Right ventricle myocardium inferior (tissue), 1 donor: ENCODE measurements at regions not wholly inside any gene's neighbourhood (a gene's known extent, or its start where the extent isn't known, plus 50 kb on each side); places are given as distances from the start of the nearest gene placed in this dataset.

Experiments
- ATAC-seq: fragments of 200-7000 bp; cut with Tn5 transposase; one replicate; pipeline ENCODE4 v1.9.1; 2020; ENCODE audit warnings: mild to moderate bottlenecking, moderate library complexity
- DNase-seq: peaks from one replicate; pipeline ENCODE4 v3.0.0; 2021; ENCODE audit errors: missing footprints
- intact Hi-C: fragments of 100-400 bp; cut with DNase I; formaldehyde crosslinking; loops from one replicate; pipeline ENCODE4 v1.11.0; 2022
- donor health status: DM: no; HTN: yes; CAD: no; lungs with severe emphysema.

- DNase-seq (no peak), ATAC-seq (no peak)
- intact Hi-C loops = no loop called here
Measured at GRCh38 chr3:194928831-194929577, 243.3 kb downstream of the FAM43A start.

- intact Hi-C loops = no loop called here
- ATAC-seq (no peak), DNase-seq (no peak)
Measured at GRCh38 chr3:194929578-194929960, 243.9 kb downstream of the FAM43A start.

GRCh38 chr3:194930377-194931204, 244.9 kb downstream of the FAM43A start:
- DNase-seq (no peak), ATAC-seq (peak; percentile 78)
- intact Hi-C loops = loop anchor here (5.0 kb wide), 3 partner anchors 48 to 243 kb away; partner anchors contain the start of gene FAM43A

- intact Hi-C loops = loop anchor here (5.0 kb wide), 3 partner anchors 49 to 244 kb away; partner anchors contain the start of gene FAM43A
- ATAC-seq (no peak), DNase-seq (no peak)
Measured at GRCh38 chr3:194931347-194931746, 245.7 kb downstream of the FAM43A start.

- DNase-seq (no peak), ATAC-seq (no peak)
- intact Hi-C loops = loop anchor here (5.0 kb wide), 3 partner anchors 50 to 245 kb away; partner anchors contain the start of gene FAM43A
Measured at GRCh38 chr3:194931865-194932264, 246.2 kb downstream of the FAM43A start.

GRCh38 chr3:194933465-194933864, 247.8 kb downstream of the FAM43A start:
- no peak for DNase-seq
- no peak for ATAC-seq
- intact Hi-C loops = loop anchor here (5.0 kb wide), 3 partner anchors 51 to 246 kb away; partner anchors contain the start of gene FAM43A

- DNase-seq (no peak), ATAC-seq (no peak)
- intact Hi-C loops = no loop called here
Measured at GRCh38 chr3:194935061-194935460, 249.4 kb downstream of the FAM43A start.

- ATAC-seq (no peak), DNase-seq (no peak)
- intact Hi-C loops = no loop called here
Measured at GRCh38 chr3:194935632-194936470, 250.2 kb downstream of the FAM43A start.

- intact Hi-C loops = no loop called here
- DNase-seq (no peak), ATAC-seq (no peak)
Measured at GRCh38 chr3:194936659-194937058, 251.0 kb downstream of the FAM43A start.

GRCh38 chr3:194937144-194937543, 251.5 kb downstream of the FAM43A start:
- intact Hi-C loops = no loop called here
- no peak for DNase-seq

GRCh38 chr3:194937882-194938321, 252.2 kb downstream of the FAM43A start:
- DNase-seq (no peak), ATAC-seq (no peak)
- intact Hi-C loops = no loop called here

More at GRCh38 chr3:194937144-194937543, 251.5 kb downstream of the FAM43A start:
- no peak for ATAC-seq

GRCh38 chr3:194938845-194939531, 253.3 kb downstream of the FAM43A start:
- intact Hi-C loops = no loop called here
- ATAC-seq = no peak
- DNase-seq = no peak

GRCh38 chr3:194939532-194939909, 253.8 kb downstream of the FAM43A start:
- DNase-seq = no peak
- intact Hi-C loops = no loop called here
- no peak for ATAC-seq

- intact Hi-C loops = no loop called here
- ATAC-seq = no peak
- no peak for DNase-seq
Measured at GRCh38 chr3:194939949-194940770, 254.5 kb downstream of the FAM43A start.

- intact Hi-C loops = no loop called here
- ATAC-seq (no peak), DNase-seq (no peak)
Measured at GRCh38 chr3:194941360-194941955, 255.8 kb downstream of the FAM43A start.

GRCh38 chr3:194941956-194942511, 256.4 kb downstream of the FAM43A start:
- DNase-seq = no peak
- intact Hi-C loops = no loop called here
- ATAC-seq = no peak

GRCh38 chr3:194944526-194944925, 258.8 kb downstream of the FAM43A start:
- DNase-seq (no peak), ATAC-seq (no peak)
- intact Hi-C loops = no loop called here
